Calu3 (cell line): ENCODE measurements at regions not wholly inside any gene's neighbourhood (a gene's known extent, or its start where the extent isn't known, plus 50 kb on each side); places are given as distances from the start of the nearest gene placed in this dataset.

Source experiments
- BruUV-seq: library from RNA; stranded (reverse); fragments of 400-500 nt; replicated peaks from 2 replicates; lab custom pipeline; 2021; lab: Mats Ljungman, UMichigan
- CTCF ChIA-PET: fragments of 300-600 bp; sonication (Branson Sonifier 250); formaldehyde crosslinking; loops from one replicate; lab custom pipeline; 2022; ENCODE audit warnings: antibody characterized with exemption; lab: Charles Lee
- DNase-seq: peaks from one replicate; pipeline ENCODE4 v3.0.0; 2022
- H3K27ac Mint-ChIP-seq: one replicate; pipeline ENCODE4 v1.8.0; 2022; ENCODE audit warnings: mixed read lengths; ENCODE audit not compliant: unreplicated experiment
- H3K27me3 Mint-ChIP-seq: one replicate; pipeline ENCODE4 v1.8.0; 2022; ENCODE audit warnings: mixed read lengths; ENCODE audit not compliant: unreplicated experiment
- H3K36me3 Mint-ChIP-seq: one replicate; pipeline ENCODE4 v1.8.0; 2022; ENCODE audit warnings: mild to moderate bottlenecking, moderate library complexity, mixed read lengths; ENCODE audit not compliant: insufficient read depth, unreplicated experiment
- H3K4me1 Mint-ChIP-seq: one replicate; pipeline ENCODE4 v1.8.0; 2022; ENCODE audit warnings: mild to moderate bottlenecking, low read depth, mixed read lengths; ENCODE audit not compliant: unreplicated experiment
- H3K4me3 Mint-ChIP-seq: one replicate; pipeline ENCODE4 v1.8.0; 2022; ENCODE audit warnings: mild to moderate bottlenecking, low read depth, moderate library complexity, mixed read lengths; ENCODE audit not compliant: unreplicated experiment
- H3K9me3 Mint-ChIP-seq: one replicate; pipeline ENCODE4 v1.8.0; 2022; ENCODE audit warnings: low read depth, mixed read lengths; ENCODE audit not compliant: unreplicated experiment
- CTCF ChIP-seq: fragments of 200-600 bp; IDR thresholded peaks from one replicate; pipeline ENCODE4 v1.8.0; 2022; ENCODE audit warnings: antibody characterized with exemption; ENCODE audit not compliant: unreplicated experiment
- intact Hi-C: fragments of 100-400 bp; cut with micrococcal nuclease; formaldehyde crosslinking; loops from one replicate; pipeline ENCODE4 v1.10.0; 2022; ENCODE audit not compliant: unreplicated experiment

DNA sequence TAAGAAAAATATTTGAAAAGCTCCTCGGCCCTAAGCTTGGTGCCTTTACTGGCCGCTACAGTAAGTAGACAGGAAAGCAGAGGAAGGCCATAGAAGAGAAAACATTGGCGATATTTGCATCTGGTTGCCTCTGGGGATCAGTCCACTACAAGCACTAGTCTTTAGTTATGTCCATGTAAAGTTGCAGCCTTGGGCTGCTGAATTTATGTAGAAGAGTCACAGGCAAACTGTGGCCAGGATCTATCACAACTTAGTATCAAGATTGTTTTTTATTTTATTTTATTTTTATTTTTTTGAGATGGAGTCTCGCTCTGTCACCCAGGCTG is 228.7 kb upstream of the CAMK1G start:
- no peaks in the 10 kb centered on the region for H3K36me3 Mint-ChIP-seq
- no peaks in the 10 kb centered on the region for H3K9me3 Mint-ChIP-seq
- no peak overlapping the region for H3K27ac Mint-ChIP-seq
- H3K4me3 Mint-ChIP-seq = no peak overlapping the region
- intact Hi-C loops = loop anchor here (1.0 to 5.0 kb wide), 5 partner anchors 80 to 703 kb away; no protein-coding TSS in a partner anchor
- BruUV-seq = no TSS peak
- H3K27me3 Mint-ChIP-seq = no peaks in the 10 kb centered on the region
- no peak for DNase-seq
- CTCF ChIA-PET = interaction anchor here (1.3 kb wide), 1 partner anchor 21 kb away, joined by 3 read pairs; no protein-coding TSS in a partner anchor
- no peak for TF ChIP-seq CTCF
- peaks cover 7% of the 10 kb centered on the region for H3K4me1 Mint-ChIP-seq

- H3K4me3 Mint-ChIP-seq = no peak overlapping the region
- no TSS peak for BruUV-seq
- TF ChIP-seq CTCF = no peak
- no peaks in the 10 kb centered on the region for H3K27me3 Mint-ChIP-seq
- CTCF ChIA-PET = no interaction called here
- no peaks in the 10 kb centered on the region for H3K36me3 Mint-ChIP-seq
- no peaks in the 10 kb centered on the region for H3K9me3 Mint-ChIP-seq
- no peak for DNase-seq
- no peak overlapping the region for H3K27ac Mint-ChIP-seq
- peaks cover 7% of the 10 kb centered on the region for H3K4me1 Mint-ChIP-seq
- intact Hi-C loops = loop anchor here (2.0 kb wide), 1 partner anchor 79 kb away; no protein-coding TSS in a partner anchor
Observed at GRCh38 chr1:209355415-209355814, 228.1 kb upstream of the CAMK1G start.

GRCh38 chr1:209356976-209357377 is 226.5 kb upstream of the CAMK1G start:
- CTCF ChIA-PET = interaction anchor here (0.6 kb wide), 1 partner anchor 12 kb away, joined by 3 read pairs; no protein-coding TSS in a partner anchor
- no peak overlapping the region for H3K27ac Mint-ChIP-seq
- H3K4me1 Mint-ChIP-seq = peaks cover 7% of the 10 kb centered on the region
- no peak for TF ChIP-seq CTCF
- H3K36me3 Mint-ChIP-seq = no peaks in the 10 kb centered on the region
- no TSS peak for BruUV-seq
- intact Hi-C loops = no loop called here
- no peak for DNase-seq
- H3K9me3 Mint-ChIP-seq = no peaks in the 10 kb centered on the region
- H3K4me3 Mint-ChIP-seq = no peak overlapping the region
- H3K27me3 Mint-ChIP-seq = no peaks in the 10 kb centered on the region

- intact Hi-C loops = no loop called here
- CTCF ChIA-PET = interaction anchor here (0.7 kb wide), 1 partner anchor 207 kb away, joined by 3 read pairs; no protein-coding TSS in a partner anchor
- Mint-ChIP-seq H3K36me3 (no peaks in the 10 kb centered on the region), H3K27me3 (no peaks in the 10 kb centered on the region), H3K4me3 (no peak overlapping the region), H3K27ac (no peak overlapping the region), H3K9me3 (peaks cover 5% of the 10 kb centered on the region), H3K4me1 (peaks cover 25% of the 10 kb centered on the region)
- no peak for DNase-seq
- TF ChIP-seq CTCF = no peak
- no TSS peak for BruUV-seq
Observed at GRCh38 chr1:209363112-209363511, 220.4 kb upstream of the CAMK1G start.
